Neural progenitor cell (in vitro differentiated cells): ENCODE measurements at regions not wholly inside any gene's neighbourhood (a gene's known extent, or its start where the extent isn't known, plus 50 kb on each side); places are given as distances from the start of the nearest gene placed in this dataset.

Source experiments
- DNase-seq: peaks from one replicate; pipeline ENCODE4 v3.0.0-alpha.2; 2016; ENCODE audit warnings: low spot score
- H2AFZ ChIP-seq: fragments of 200-600 bp; sonication (generic); replicated peaks from 2 replicates; pipeline ENCODE4 v1.6.1; 2016; ENCODE audit warnings: antibody characterized with exemption
- H3F3A ChIP-seq: fragments of 200-600 bp; sonication (generic); 2 replicates; pipeline ENCODE4 v1.6.1; 2016; ENCODE audit warnings: antibody characterized with exemption, low read depth
- H3K27ac ChIP-seq: fragments of 200-600 bp; sonication (generic); 2 replicates; pipeline ENCODE4 v1.5.1; 2016; ENCODE audit warnings: mild to moderate bottlenecking
- H3K27me3 ChIP-seq: fragments of 200-600 bp; sonication (generic); 2 replicates; pipeline ENCODE4 v1.6.1; 2016; ENCODE audit warnings: mild to moderate bottlenecking, moderate library complexity
- H3K36me3 ChIP-seq: fragments of 200-600 bp; sonication (generic); 2 replicates; pipeline ENCODE4 v1.5.1; 2016
- H3K4me1 ChIP-seq: fragments of 200-600 bp; sonication (generic); 2 replicates; pipeline ENCODE4 v1.6.1; 2016; ENCODE audit warnings: mixed run types
- H3K4me2 ChIP-seq: fragments of 200-600 bp; sonication (generic); 2 replicates; pipeline ENCODE4 v1.6.1; 2016
- H3K4me3 ChIP-seq: fragments of 200-600 bp; sonication (generic); 2 replicates; pipeline ENCODE4 v1.5.1; 2016
- H3K79me2 ChIP-seq: fragments of 200-600 bp; sonication (generic); 2 replicates; pipeline ENCODE4 v1.6.1; 2016; ENCODE audit warnings: low read depth
- H3K9ac ChIP-seq: fragments of 200-600 bp; sonication (generic); 2 replicates; pipeline ENCODE4 v1.6.1; 2016
- H3K9me3 ChIP-seq: fragments of 200-600 bp; sonication (generic); 2 replicates; pipeline ENCODE4 v1.5.1; 2016; ENCODE audit warnings: low read depth
- H4K20me1 ChIP-seq: fragments of 200-600 bp; sonication (generic); 2 replicates; pipeline ENCODE4 v1.6.1; 2016; ENCODE audit warnings: low read depth
- H3K27ac Mint-ChIP-seq: 3 replicates; pipeline ENCODE4 v1.8.0; 2021; ENCODE audit warnings: mixed read lengths
- H3K27me3 Mint-ChIP-seq: 2 replicates; pipeline ENCODE4 v1.8.0; 2022; ENCODE audit warnings: low read depth, mild to moderate bottlenecking, inconsistent platforms, moderate library complexity, mixed read lengths; ENCODE audit not compliant: insufficient read depth
- H3K36me3 Mint-ChIP-seq: 3 replicates; pipeline ENCODE4 v1.8.0; 2021; ENCODE audit warnings: mixed read lengths
- H3K4me1 Mint-ChIP-seq: 3 replicates; pipeline ENCODE4 v1.8.0; 2021; ENCODE audit warnings: mixed read lengths
- H3K4me3 Mint-ChIP-seq: 3 replicates; pipeline ENCODE4 v1.8.0; 2021; ENCODE audit warnings: mild to moderate bottlenecking, moderate library complexity, mixed read lengths
- H3K9me3 Mint-ChIP-seq: 3 replicates; pipeline ENCODE4 v1.8.0; 2020; ENCODE audit warnings: mixed read lengths
- CTCF ChIP-seq: fragments of 200-600 bp; sonication (generic); IDR thresholded peaks from 2 replicates; pipeline ENCODE4 v1.5.1; 2017; ENCODE audit warnings: antibody characterized with exemption, mild to moderate bottlenecking
- EZH2 ChIP-seq: fragments of 200-600 bp; sonication (generic); IDR thresholded peaks from 2 replicates; pipeline ENCODE4 v1.6.1; 2017; ENCODE audit warnings: antibody characterized with exemption, mild to moderate bottlenecking, moderate library complexity
- EZH2phosphoT487 ChIP-seq: fragments of 200-600 bp; sonication (generic); IDR thresholded peaks from 2 replicates; pipeline ENCODE4 v1.6.1; 2017; ENCODE audit warnings: antibody characterized with exemption

GRCh38 chr6:170082531-170083187 is 208.2 kb downstream of the DLL1 start:
- no peaks in the 10 kb centered on the region for H3K36me3 ChIP-seq
- no peak overlapping the region for H3K4me2 ChIP-seq
- no peaks in the 10 kb centered on the region for H3K79me2 ChIP-seq
- H3K27ac ChIP-seq = no peak overlapping the region
- Mint-ChIP-seq H3K9me3 (peaks cover 15% of the 10 kb centered on the region), H3K4me3 (peak overlapping the region; percentile 38), H3K27me3 (peaks cover 24% of the 10 kb centered on the region), H3K36me3 (peaks cover 3% of the 10 kb centered on the region), H3K27ac (peak overlapping the region; percentile 23), H3K4me1 (peaks cover 38% of the 10 kb centered on the region)
- H3K27me3 ChIP-seq = no peaks in the 10 kb centered on the region
- no peak overlapping the region for H3K4me3 ChIP-seq
- H4K20me1 ChIP-seq = no peaks in the 10 kb centered on the region
- no peak overlapping the region for H2AFZ ChIP-seq
- H3F3A ChIP-seq = peaks cover 11% of the 10 kb centered on the region
- DNase-seq = no peak
- H3K9me3 ChIP-seq = no peaks in the 10 kb centered on the region
- no peak overlapping the region for H3K9ac ChIP-seq
- TF ChIP-seq EZH2 (no peak), CTCF (no peak), EZH2phosphoT487 (no peak)
- peaks cover 24% of the 10 kb centered on the region for H3K4me1 ChIP-seq

GRCh38 chr6:170082067-170082466 is 208.8 kb downstream of the DLL1 start:
- Mint-ChIP-seq H3K27me3 (peaks cover 27% of the 10 kb centered on the region), H3K36me3 (peaks cover 3% of the 10 kb centered on the region), H3K4me1 (peaks cover 38% of the 10 kb centered on the region), H3K4me3 (no peak overlapping the region), H3K9me3 (peaks cover 15% of the 10 kb centered on the region), H3K27ac (no peak overlapping the region)
- Histone ChIP-seq H3K27ac (no peak overlapping the region), H4K20me1 (no peaks in the 10 kb centered on the region), H3K36me3 (no peaks in the 10 kb centered on the region), H3K4me1 (peaks cover 24% of the 10 kb centered on the region), H3K4me3 (no peak overlapping the region), H3K9me3 (no peaks in the 10 kb centered on the region), H3K4me2 (no peak overlapping the region), H3K79me2 (no peaks in the 10 kb centered on the region), H3K9ac (no peak overlapping the region), H3F3A (peaks cover 11% of the 10 kb centered on the region), H2AFZ (no peak overlapping the region), H3K27me3 (no peaks in the 10 kb centered on the region)
- no peak for DNase-seq
- TF ChIP-seq EZH2 = no peak
- no peak for TF ChIP-seq CTCF
- TF ChIP-seq EZH2phosphoT487 = no peak

- H3K9ac ChIP-seq = no peak overlapping the region
- H3K36me3 ChIP-seq = no peaks in the 10 kb centered on the region
- peaks cover 11% of the 10 kb centered on the region for H3F3A ChIP-seq
- H3K9me3 Mint-ChIP-seq = peaks cover 15% of the 10 kb centered on the region
- no peak overlapping the region for H3K4me2 ChIP-seq
- peaks cover 38% of the 10 kb centered on the region for H3K4me1 Mint-ChIP-seq
- no peaks in the 10 kb centered on the region for H3K27me3 ChIP-seq
- H4K20me1 ChIP-seq = no peaks in the 10 kb centered on the region
- H3K4me1 ChIP-seq = peaks cover 24% of the 10 kb centered on the region
- DNase-seq = no peak
- H3K27ac Mint-ChIP-seq = no peak overlapping the region
- H3K27me3 Mint-ChIP-seq = peaks cover 27% of the 10 kb centered on the region
- no peak overlapping the region for H3K4me3 ChIP-seq
- no peaks in the 10 kb centered on the region for H3K9me3 ChIP-seq
- no peak overlapping the region for H2AFZ ChIP-seq
- peaks cover 3% of the 10 kb centered on the region for H3K36me3 Mint-ChIP-seq
- no peak overlapping the region for H3K27ac ChIP-seq
- H3K4me3 Mint-ChIP-seq = no peak overlapping the region
- no peaks in the 10 kb centered on the region for H3K79me2 ChIP-seq
- TF ChIP-seq CTCF (no peak), EZH2 (no peak), EZH2phosphoT487 (no peak)
Measured at GRCh38 chr6:170081556-170081955, 209.3 kb downstream of the DLL1 start.
